ENCODE measurements at regions not wholly inside any gene's neighbourhood (a gene's known extent, or its start where the extent isn't known, plus 50 kb on each side); places are given as distances from the start of the nearest gene placed in this dataset.

DNA sequence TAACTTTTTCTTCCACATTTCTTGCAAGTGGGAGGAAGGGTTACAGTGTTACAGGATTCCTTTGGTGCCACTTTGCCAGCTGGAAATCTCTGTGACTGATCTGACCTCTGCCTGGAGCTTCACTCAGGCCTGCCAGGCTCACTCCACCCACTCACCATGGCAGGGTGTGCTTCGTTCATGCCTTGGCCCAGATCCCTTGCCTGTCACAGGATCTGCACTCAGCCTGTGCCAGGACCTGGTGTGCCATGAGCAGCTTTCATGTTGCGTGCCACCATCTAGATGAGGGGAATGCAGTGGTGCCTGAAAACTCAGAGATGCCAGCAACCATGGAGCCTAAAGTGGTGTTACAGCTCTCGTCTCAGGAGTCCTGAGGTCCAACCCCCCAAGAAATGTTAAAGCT lies 2596.4 kb downstream of the PCDH7 start:
- Histone ChIP-seq H3K27me3 (no peaks in the 10 kb centered on the region), H3K4me1 (no peaks in the 10 kb centered on the region), H3K4me3 (no peak overlapping the region), H3K9me3 (no peaks in the 10 kb centered on the region), H3K36me3 (no peaks in the 10 kb centered on the region), H3K27ac (no peak overlapping the region)
- DNase-seq (peak; percentile 42), ATAC-seq (no peak)
- TF ChIP-seq, protein P1, sequence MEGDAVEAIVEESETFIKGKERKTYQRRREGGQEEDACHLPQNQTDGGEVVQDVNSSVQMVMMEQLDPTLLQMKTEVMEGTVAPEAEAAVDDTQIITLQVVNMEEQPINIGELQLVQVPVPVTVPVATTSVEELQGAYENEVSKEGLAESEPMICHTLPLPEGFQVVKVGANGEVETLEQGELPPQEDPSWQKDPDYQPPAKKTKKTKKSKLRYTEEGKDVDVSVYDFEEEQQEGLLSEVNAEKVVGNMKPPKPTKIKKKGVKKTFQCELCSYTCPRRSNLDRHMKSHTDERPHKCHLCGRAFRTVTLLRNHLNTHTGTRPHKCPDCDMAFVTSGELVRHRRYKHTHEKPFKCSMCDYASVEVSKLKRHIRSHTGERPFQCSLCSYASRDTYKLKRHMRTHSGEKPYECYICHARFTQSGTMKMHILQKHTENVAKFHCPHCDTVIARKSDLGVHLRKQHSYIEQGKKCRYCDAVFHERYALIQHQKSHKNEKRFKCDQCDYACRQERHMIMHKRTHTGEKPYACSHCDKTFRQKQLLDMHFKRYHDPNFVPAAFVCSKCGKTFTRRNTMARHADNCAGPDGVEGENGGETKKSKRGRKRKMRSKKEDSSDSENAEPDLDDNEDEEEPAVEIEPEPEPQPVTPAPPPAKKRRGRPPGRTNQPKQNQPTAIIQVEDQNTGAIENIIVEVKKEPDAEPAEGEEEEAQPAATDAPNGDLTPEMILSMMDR (IDR thresholded peaks at IDR 0.05): no peak
- intact Hi-C loops (cut with DNase I): no loop called here

DNA sequence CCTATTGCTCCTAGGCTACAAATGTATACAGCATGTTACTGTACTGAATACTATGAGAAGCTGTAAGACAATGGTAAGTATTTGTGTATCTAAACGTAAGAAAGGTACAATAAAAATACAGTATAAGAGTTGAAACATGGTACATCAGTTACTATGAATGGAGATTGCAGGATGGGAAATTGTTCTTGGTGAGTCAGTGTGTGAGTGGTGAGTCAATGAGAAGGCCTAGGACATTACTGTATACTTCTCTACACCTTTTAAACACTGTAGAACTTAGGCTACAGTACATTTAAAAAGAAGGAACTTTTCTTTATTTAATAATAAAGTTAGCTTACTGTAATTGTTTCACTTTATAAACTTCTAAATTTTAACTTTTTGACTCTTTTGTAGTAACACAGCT lies 2603.2 kb downstream of the PCDH7 start:
- intact Hi-C loops (cut with DNase I): no loop called here
- Histone ChIP-seq H3K27me3 (no peaks in the 10 kb centered on the region), H3K27ac (no peak overlapping the region), H3K4me3 (no peak overlapping the region), H3K36me3 (no peaks in the 10 kb centered on the region), H3K4me1 (no peaks in the 10 kb centered on the region), H3K9me3 (no peaks in the 10 kb centered on the region)
- TF ChIP-seq, protein P1 (IDR thresholded peaks at IDR 0.05): no peak
- DNase-seq (no peak), ATAC-seq (no peak)

DNA sequence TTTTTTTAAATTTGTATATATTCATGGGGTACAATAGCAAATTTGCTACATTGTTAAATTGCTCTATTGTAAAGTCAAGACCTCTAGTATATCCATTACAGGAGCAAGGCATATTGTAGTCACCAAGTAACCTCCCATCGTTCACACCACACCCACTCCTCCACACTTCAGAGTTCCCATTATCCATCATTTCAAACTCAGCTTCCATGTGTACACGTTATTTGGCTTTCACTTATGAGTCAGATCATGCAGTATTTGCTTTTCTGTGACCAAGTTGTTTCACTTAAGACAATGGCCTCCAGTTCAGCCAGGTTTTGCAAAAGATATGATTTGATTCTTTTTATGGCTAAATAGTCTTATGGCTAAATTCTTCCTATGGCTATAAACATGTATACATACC lies 2614.2 kb downstream of the PCDH7 start:
- H3K4me3 ChIP-seq: no peak overlapping the region
- DNase-seq: no peak
- intact Hi-C loops (cut with DNase I): no loop called here
- ATAC-seq: no peak
- H3K27me3 ChIP-seq: no peaks in the 10 kb centered on the region
- H3K36me3 ChIP-seq: no peaks in the 10 kb centered on the region
- H3K27ac ChIP-seq: no peak overlapping the region
- H3K9me3 ChIP-seq: no peaks in the 10 kb centered on the region
- H3K4me1 ChIP-seq: no peaks in the 10 kb centered on the region
- TF ChIP-seq, protein P1 (IDR thresholded peaks at IDR 0.05): no peak

DNA sequence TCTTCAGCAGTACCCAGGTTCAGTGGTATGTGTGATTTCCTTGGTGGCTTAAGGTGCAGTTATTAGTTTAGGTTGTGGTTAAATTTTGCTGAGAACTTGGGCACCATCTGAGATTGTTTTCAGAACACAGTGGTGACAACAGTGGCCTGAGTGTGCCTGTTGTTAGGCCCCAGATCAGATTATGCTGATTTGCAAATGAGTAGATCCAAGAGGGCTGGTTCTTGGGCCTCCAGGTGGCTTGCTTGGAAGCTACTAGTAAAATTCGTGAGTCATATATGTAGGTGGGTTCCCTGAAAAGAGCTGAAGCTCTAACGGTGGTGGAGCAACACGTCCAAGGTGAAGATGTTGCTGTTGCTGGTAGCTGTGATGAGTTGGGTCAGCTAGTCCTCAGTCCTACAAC lies 2619.6 kb downstream of the PCDH7 start:
- H3K27me3 ChIP-seq: no peaks in the 10 kb centered on the region
- DNase-seq: no peak
- TF ChIP-seq, protein P1 (IDR thresholded peaks at IDR 0.05): no peak
- no peaks in the 10 kb centered on the region for H3K36me3 ChIP-seq
- H3K27ac ChIP-seq: no peak overlapping the region
- H3K4me3 ChIP-seq: no peak overlapping the region
- ATAC-seq: no peak
- H3K9me3 ChIP-seq: no peaks in the 10 kb centered on the region
- intact Hi-C loops (cut with DNase I): no loop called here
- no peaks in the 10 kb centered on the region for H3K4me1 ChIP-seq

DNA sequence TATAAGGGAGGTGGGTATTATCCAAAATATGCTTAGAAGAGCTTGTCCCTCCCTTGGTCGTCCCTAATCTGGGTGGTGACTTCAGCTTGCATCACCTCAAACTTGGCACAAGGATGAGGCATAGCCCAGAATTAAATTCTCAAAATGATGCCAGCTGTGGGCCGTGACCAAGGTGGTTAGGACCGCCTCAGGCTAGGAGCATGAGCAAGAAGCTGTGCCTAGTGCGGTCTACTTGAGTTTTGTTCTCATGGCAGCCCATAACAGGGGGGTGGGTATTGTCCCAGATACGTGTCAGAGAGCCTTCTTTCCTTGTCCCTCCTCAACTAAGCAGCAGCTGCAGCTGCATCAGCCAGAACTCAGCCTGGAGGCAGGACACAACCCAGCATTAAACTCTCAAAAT lies 2620.0 kb downstream of the PCDH7 start:
- peak; percentile 24 for ATAC-seq
- TF ChIP-seq, protein P1 (IDR thresholded peaks at IDR 0.05): no peak
- H3K27me3 ChIP-seq: no peaks in the 10 kb centered on the region
- no peaks in the 10 kb centered on the region for H3K36me3 ChIP-seq
- no peaks in the 10 kb centered on the region for H3K4me1 ChIP-seq
- intact Hi-C loops (cut with DNase I): no loop called here
- H3K9me3 ChIP-seq: no peaks in the 10 kb centered on the region
- no peak for DNase-seq
- no peak overlapping the region for H3K27ac ChIP-seq
- H3K4me3 ChIP-seq: no peak overlapping the region

DNA sequence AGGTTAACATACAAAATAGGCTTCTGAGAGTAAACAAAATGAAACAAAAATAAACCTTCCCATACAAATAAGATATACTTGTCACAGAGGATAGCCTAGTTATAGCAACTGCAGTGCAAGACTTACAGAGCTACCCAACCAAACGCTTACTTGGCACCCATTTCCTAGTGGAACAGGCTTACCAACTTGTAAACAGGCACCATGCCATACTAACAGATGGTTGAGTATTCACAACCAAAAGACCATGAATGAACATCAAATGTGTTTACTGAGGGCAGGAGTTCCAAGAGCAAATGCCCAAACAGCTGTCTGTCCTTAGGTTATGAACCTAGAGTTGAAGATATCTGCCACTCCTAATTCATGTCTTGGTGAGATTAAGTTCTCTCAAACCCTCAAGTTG lies 2629.2 kb downstream of the PCDH7 start:
- Histone ChIP-seq H3K9me3 (no peaks in the 10 kb centered on the region), H3K4me3 (no peak overlapping the region), H3K36me3 (no peaks in the 10 kb centered on the region), H3K27me3 (no peaks in the 10 kb centered on the region), H3K27ac (no peak overlapping the region), H3K4me1 (no peaks in the 10 kb centered on the region)
- DNase-seq (no peak), ATAC-seq (no peak)
- intact Hi-C loops (cut with DNase I): no loop called here
- TF ChIP-seq, protein P1 (IDR thresholded peaks at IDR 0.05): no peak
